Activated CD8-positive, alpha-beta memory T cell treated with anti-CD3 and anti-CD28 coated beads, Interleukin-2, amount 10 ng/mL, durations not matched to agents 7 days and 5 days (primary cell): ENCODE measurements at regions not wholly inside any gene's neighbourhood (a gene's known extent, or its start where the extent isn't known, plus 50 kb on each side); places are given as distances from the start of the nearest gene placed in this dataset.

Source experiments
- ATAC-seq: fragments of 150-1000 bp; cut with Tn5 transposase; one replicate; pipeline ENCODE4 v1.10.0; 2021; ENCODE audit warnings: moderate library complexity
- CTCF ChIA-PET: fragments of 350-600 bp; sonication (Branson Sonifier 250); formaldehyde crosslinking; loops from one replicate; lab custom pipeline; 2021; ENCODE audit warnings: antibody characterized with exemption; lab: Charles Lee
- DNase-seq: peaks from one replicate; pipeline ENCODE4 v3.0.0-alpha.2; 2020
- H3K27ac Mint-ChIP-seq: one replicate; pipeline ENCODE4 v1.8.0; 2021; ENCODE audit warnings: mild to moderate bottlenecking, mixed read lengths
- H3K27me3 Mint-ChIP-seq: one replicate; pipeline ENCODE4 v1.8.0; 2021; ENCODE audit warnings: mixed read lengths
- H3K36me3 Mint-ChIP-seq: one replicate; pipeline ENCODE4 v1.8.0; 2021; ENCODE audit warnings: mild to moderate bottlenecking, mixed read lengths
- H3K4me1 Mint-ChIP-seq: one replicate; pipeline ENCODE4 v1.8.0; 2021; ENCODE audit warnings: mixed read lengths
- H3K4me3 Mint-ChIP-seq: one replicate; pipeline ENCODE4 v1.8.0; 2021; ENCODE audit warnings: mild to moderate bottlenecking, moderate library complexity, mixed read lengths
- H3K9me3 Mint-ChIP-seq: one replicate; pipeline ENCODE4 v1.8.0; 2022; ENCODE audit warnings: low read depth, mixed read lengths

DNA sequence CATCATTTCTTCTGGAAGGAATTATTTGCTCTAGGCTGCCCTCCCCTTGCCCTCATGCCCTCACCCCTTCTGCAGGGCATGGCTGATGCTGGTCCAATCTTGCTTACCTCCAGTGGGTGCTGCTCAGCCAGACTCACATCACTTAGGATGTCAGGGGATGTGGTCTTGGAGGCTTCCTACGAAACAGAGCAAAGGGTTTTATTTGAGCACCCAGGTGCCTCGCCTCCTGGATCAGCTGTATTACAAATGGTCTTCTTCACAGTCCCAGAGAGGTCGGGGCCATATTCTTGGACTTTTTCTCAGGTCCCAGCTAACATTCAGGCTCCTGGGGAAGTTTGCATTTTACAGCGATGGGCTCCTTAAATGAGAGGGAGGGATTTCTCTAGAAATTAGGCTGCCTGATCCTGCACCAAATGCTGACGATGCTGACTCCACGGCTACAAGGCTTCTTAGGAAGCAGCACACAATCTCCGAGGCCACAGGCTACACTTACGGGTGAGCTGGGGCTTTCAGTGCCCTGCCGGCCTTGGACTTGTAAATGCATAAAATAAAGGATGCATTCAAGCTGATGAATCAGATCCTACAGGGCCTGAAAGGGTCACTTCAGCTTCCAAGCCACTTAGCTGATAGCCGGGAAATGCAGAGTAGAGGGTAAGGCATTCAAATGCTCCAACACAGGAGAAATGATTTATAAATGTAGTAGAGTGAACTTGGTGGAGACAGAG is 159.8 kb upstream of the ECI2 start:
- no peak overlapping the region for H3K27ac Mint-ChIP-seq
- H3K36me3 Mint-ChIP-seq: no peaks in the 10 kb centered on the region
- ATAC-seq (no peak), DNase-seq (no peak)
- no peaks in the 10 kb centered on the region for H3K4me1 Mint-ChIP-seq
- CTCF ChIA-PET: no interaction called here
- peaks cover 2% of the 10 kb centered on the region for H3K27me3 Mint-ChIP-seq
- no peak overlapping the region for H3K4me3 Mint-ChIP-seq
- H3K9me3 Mint-ChIP-seq: no peaks in the 10 kb centered on the region

DNA sequence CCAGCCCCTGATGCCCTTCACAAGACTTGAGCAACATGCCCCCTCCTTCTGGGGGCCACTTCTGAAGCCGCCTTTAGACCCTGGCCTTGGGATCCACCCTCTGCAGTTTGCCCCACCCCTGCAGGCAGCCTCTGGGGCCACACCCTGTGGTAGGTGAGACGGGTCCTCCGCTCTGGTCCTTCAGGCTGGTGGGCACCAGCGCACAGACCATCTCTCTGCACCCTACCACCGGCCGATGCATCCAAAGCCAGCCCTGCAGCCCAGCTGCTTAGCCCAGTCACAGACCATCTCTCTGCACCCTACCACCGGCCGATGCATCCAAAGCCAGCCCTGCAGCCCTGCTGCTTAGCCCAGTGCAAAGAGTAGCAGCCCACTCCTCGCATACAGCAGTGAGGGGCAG is 159.3 kb upstream of the ECI2 start:
- no peak overlapping the region for H3K4me3 Mint-ChIP-seq
- no peak for ATAC-seq
- DNase-seq: no peak
- no peaks in the 10 kb centered on the region for H3K36me3 Mint-ChIP-seq
- CTCF ChIA-PET: no interaction called here
- H3K4me1 Mint-ChIP-seq: no peaks in the 10 kb centered on the region
- H3K9me3 Mint-ChIP-seq: no peaks in the 10 kb centered on the region
- H3K27ac Mint-ChIP-seq: no peak overlapping the region
- H3K27me3 Mint-ChIP-seq: peaks cover 2% of the 10 kb centered on the region

DNA sequence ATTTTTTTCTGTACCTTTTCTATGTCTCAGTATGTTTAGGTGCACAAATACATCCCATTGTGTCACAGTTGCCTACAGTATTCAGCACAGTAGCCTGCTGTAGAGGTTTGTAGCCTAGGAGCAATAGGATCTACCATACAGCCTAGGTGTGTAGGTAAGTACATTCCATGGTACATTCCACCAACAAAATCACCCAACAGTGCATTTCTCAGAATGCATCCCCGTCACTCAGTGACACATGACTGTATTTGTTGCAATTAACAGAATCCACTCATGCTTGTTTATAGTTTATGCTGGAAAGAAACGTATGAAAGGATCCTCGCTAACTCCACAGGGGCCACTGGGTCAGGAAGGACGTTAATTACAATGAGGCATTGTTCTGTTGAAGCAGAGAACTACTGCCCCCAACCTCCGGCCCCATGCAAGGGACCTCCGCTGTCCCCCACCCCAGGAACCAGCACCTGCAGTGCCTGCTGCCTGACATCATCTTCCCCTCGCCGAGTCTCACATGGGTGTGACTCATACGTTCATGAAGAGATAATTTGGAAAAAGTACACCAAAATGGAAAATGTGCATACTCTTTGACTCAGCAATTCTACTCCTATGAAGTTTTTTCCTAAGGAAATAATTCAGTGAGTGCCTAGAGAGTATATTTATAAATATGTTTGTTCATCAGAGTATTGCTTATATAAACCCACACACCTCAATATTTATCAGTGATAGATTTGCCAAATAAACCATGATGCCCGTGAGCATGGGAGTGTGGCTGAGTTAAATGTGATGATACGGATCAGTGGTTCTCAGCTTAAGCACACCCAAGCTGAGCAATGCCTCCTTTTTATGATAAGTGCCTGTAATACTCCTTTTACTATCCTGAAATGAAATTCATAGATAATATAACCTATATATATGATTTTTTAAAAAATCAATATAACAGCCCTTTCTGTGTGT is 156.4 kb upstream of the ECI2 start:
- no peaks in the 10 kb centered on the region for H3K36me3 Mint-ChIP-seq
- DNase-seq (no peak), ATAC-seq (no peak)
- H3K9me3 Mint-ChIP-seq: no peaks in the 10 kb centered on the region
- H3K4me1 Mint-ChIP-seq: no peaks in the 10 kb centered on the region
- CTCF ChIA-PET: no interaction called here
- no peak overlapping the region for H3K27ac Mint-ChIP-seq
- no peak overlapping the region for H3K4me3 Mint-ChIP-seq
- H3K27me3 Mint-ChIP-seq: peaks cover 2% of the 10 kb centered on the region

DNA sequence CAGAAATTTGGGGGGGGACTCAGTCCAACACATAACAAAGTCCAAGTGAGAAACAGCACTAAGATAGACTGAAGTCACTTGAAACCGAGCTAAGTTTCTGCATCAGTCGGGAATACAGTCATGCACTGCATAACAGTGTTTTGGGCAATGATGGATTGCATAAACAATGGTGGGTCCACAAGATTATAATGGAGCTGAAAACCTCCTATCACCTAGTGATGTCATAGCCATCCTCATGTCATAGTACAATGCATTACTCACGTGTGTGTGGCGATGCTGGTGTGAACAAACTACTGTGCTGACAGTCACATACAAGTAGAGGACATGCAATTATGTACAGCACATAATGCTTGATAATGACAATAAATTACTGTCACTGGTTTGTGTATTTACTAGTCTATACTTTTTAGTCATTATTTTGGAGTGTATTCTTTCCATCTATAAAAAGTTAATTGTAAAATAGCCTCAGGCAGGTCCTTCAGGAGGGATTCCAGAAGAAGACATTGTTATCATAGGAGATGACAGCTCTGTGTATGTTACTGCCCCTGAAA is 154.5 kb upstream of the ECI2 start:
- Mint-ChIP-seq H3K4me3 (no peak overlapping the region), H3K27ac (no peak overlapping the region), H3K36me3 (no peaks in the 10 kb centered on the region), H3K9me3 (no peaks in the 10 kb centered on the region), H3K4me1 (no peaks in the 10 kb centered on the region), H3K27me3 (peaks cover 4% of the 10 kb centered on the region)
- ATAC-seq: no peak
- CTCF ChIA-PET: no interaction called here
- DNase-seq: no peak

DNA sequence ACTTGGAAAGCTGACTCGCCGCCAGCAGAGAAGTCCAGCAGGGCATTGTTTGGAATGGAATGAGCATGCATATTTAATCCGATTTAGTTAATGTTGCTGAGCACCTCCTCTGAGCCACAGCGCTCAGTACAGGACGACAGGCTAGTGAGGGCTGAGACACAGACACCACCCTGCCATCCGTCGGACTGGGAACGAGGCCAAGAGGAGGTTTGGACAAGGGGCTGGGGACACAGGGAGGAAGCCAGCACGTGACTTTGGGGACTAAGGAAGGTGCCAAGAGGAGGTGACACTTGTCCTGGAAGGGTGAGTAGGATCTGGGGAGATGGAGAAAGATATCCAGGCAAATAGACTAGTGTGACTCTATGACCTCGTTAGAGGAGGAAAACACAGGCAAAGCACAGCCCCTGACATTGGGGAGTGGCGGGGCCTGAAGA is 152.5 kb upstream of the ECI2 start:
- CTCF ChIA-PET: no interaction called here
- H3K36me3 Mint-ChIP-seq: no peaks in the 10 kb centered on the region
- no peaks in the 10 kb centered on the region for H3K9me3 Mint-ChIP-seq
- DNase-seq (no peak), ATAC-seq (no peak)
- H3K4me1 Mint-ChIP-seq: no peaks in the 10 kb centered on the region
- H3K4me3 Mint-ChIP-seq: no peak overlapping the region
- peaks cover 12% of the 10 kb centered on the region for H3K27me3 Mint-ChIP-seq
- no peak overlapping the region for H3K27ac Mint-ChIP-seq

DNA sequence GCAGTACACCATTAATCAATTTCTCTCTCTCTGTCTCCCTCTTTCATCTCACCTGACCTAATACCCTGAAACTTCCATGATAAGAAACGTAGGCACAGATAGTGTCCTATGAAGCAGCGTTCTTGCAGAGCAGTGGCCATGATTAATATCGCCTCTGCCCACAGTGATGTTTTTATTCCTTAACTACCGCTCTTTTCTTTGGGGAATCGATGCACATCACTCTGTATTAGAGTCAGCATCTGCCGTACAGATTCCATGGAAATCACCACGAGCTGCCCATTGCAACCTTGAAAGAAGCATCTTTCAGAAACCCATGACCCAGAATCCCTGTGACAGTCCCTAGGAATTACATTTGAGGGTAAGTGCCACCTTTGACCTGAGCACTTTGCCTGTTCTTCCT is 152.0 kb upstream of the ECI2 start:
- Mint-ChIP-seq H3K4me1 (no peaks in the 10 kb centered on the region), H3K9me3 (no peaks in the 10 kb centered on the region), H3K36me3 (no peaks in the 10 kb centered on the region), H3K27me3 (peaks cover 15% of the 10 kb centered on the region), H3K27ac (no peak overlapping the region), H3K4me3 (no peak overlapping the region)
- ATAC-seq (no peak), DNase-seq (no peak)
- CTCF ChIA-PET: no interaction called here

DNA sequence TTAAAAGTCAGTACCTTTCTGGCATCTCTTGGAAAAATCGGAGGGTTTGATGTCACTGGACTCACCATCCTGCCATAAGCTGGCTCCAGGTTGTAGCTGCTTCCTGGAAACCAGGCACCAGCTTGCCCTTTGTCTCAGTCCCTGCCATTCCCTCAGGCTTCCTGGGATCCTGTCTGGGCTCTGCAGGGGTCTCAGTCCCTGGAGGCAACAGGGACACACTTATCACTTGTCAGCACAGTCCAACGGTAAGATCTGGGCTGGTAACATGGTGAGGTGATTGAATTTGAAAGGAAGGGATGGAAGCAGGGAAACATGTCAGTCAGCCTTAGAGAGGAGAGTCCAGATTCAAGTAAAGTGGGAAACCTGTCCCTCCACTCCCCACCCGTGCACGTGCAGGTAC is 147.6 kb upstream of the ECI2 start:
- DNase-seq: no peak
- CTCF ChIA-PET: interaction anchor here (1.4 kb wide), 1 partner anchor 73 kb away, joined by 3 read pairs; no protein-coding TSS in a partner anchor
- Mint-ChIP-seq H3K4me1 (no peaks in the 10 kb centered on the region), H3K27me3 (peaks cover 40% of the 10 kb centered on the region), H3K9me3 (no peaks in the 10 kb centered on the region), H3K36me3 (no peaks in the 10 kb centered on the region), H3K27ac (no peak overlapping the region), H3K4me3 (no peak overlapping the region)
- no peak for ATAC-seq

DNA sequence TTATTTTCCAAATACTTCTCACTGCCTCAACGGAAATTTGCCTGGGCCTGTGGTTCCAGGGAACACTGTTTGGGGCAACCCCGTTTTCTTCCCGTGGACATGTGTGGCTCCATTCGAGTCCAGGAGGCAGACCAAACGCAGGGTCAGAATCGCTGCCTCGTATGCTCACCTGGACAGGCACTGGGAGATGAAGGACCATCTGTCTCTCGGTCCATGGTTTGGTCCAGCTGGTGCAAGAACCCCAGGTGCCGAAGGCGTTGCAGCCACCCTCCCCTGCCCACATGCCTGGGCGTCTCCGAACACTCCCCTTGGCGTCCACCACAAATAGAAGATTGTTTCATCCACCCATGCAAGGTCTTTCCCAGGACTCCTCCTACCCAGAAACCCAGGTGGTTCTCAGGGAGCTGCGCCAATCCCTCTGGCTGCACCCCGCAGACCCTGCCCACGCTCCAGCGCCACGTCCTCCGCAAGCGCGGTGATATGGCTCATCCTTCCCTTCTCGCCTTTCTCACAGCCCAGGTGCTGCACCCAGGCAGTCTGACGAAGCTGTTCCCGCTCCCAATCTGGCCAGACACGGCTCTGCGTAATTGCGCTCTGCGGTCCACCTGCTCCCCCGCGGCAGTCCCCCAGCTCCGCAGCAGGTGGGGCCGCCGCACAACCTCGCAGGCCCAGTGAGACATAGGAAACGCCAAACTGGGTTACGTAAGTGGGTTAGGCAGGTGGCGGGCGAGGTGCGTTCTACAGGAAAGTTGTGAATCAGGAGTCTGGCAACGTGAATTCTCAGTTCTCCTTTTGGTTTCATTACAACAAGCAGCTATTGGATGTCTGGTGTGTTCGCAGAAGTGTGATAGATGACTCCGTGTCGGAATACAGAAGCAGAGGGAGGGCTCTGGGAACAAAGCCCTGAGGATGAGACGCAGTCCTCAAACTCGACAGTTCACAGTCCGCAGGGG is 146.2 kb upstream of the ECI2 start:
- Mint-ChIP-seq H3K9me3 (no peaks in the 10 kb centered on the region), H3K36me3 (no peaks in the 10 kb centered on the region), H3K27me3 (peaks cover 39% of the 10 kb centered on the region), H3K27ac (no peak overlapping the region), H3K4me3 (no peak overlapping the region), H3K4me1 (no peaks in the 10 kb centered on the region)
- no peak for ATAC-seq
- CTCF ChIA-PET: no interaction called here
- no peak for DNase-seq

DNA sequence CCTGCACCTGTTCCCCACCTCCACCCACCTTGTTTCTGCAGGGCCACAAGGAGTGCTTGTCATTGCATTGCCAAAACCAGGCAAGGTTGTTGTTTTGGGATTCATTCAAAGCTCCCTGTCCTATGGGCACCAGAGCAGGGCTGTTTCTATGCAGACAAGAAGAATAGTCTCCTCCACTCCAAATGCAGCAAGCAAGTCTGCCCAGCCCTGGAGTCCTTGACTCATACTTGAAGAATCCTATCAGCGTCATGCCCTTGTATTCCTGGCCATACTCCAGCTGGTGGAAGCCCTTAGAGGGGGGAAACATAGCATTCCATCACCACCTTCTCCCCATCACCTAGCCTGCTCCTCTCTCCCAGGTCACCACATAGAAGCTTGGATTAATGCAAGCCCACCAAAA is 145.3 kb upstream of the ECI2 start:
- CTCF ChIA-PET: no interaction called here
- H3K27me3 Mint-ChIP-seq: peaks cover 36% of the 10 kb centered on the region
- ATAC-seq (no peak), DNase-seq (no peak)
- H3K9me3 Mint-ChIP-seq: no peaks in the 10 kb centered on the region
- no peak overlapping the region for H3K27ac Mint-ChIP-seq
- no peaks in the 10 kb centered on the region for H3K4me1 Mint-ChIP-seq
- no peaks in the 10 kb centered on the region for H3K36me3 Mint-ChIP-seq
- H3K4me3 Mint-ChIP-seq: no peak overlapping the region

DNA sequence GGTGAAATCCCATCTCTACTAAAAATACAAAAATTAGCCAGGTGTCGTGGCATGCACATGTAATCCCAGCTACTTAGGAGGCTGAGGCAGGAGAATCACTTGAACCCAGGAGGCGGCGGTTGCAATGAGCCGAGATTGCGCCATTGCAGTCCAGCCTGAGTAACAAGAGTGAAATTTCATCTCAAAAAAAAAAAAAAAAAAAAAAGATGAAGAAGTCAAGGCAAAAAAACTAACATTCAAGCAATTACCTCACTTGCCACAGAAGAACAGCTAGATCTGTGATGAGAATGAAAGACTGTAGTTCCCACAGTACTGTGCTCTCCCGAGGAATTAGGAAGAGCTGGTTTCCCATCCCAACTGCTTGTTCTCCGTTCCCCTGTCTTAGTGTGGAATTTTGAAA is 144.7 kb upstream of the ECI2 start:
- no peaks in the 10 kb centered on the region for H3K4me1 Mint-ChIP-seq
- CTCF ChIA-PET: no interaction called here

DNA sequence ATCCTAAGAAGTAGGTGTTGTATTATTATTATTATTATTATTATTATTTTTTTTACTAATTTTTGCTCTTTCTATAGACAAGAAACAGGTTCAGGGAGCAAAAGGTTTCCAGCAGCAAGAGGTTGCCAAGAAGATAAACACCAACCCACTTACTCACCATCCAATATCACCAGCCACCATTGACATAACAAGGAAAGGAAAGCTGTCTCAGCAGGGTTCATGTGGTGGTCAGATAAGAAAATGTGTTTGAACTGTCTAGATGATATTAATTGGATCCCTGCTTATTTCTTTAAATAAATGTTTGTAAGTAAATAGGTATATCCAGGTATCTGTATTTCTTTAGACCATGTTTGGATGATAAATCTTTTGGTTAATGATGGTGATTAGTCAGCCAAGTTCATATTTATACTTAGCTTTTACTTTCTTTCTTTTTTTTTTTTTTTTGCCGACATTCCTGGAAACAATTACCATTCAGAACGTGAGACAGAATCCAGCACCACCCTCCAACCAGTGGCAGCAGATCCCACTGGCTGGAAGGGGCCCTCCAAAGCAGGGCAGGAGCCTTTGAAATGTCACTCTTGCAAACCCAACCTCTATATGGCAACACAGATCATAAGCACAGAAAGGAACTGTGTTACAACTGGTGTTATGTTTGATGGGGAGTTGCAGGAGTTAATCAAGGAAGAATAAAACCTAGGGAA is 139.2 kb upstream of the ECI2 start:
- no peak for DNase-seq
- Mint-ChIP-seq H3K27me3 (peaks cover 12% of the 10 kb centered on the region), H3K4me3 (no peak overlapping the region), H3K9me3 (no peaks in the 10 kb centered on the region), H3K27ac (no peak overlapping the region), H3K36me3 (no peaks in the 10 kb centered on the region), H3K4me1 (no peaks in the 10 kb centered on the region)
- ATAC-seq: no peak
- CTCF ChIA-PET: no interaction called here

More for the DNA sequence above, 144.7 kb upstream of the ECI2 start:
- no peak overlapping the region for H3K4me3 Mint-ChIP-seq
- H3K27me3 Mint-ChIP-seq: peaks cover 36% of the 10 kb centered on the region
- DNase-seq (no peak), ATAC-seq (no peak)
- no peaks in the 10 kb centered on the region for H3K9me3 Mint-ChIP-seq
- H3K36me3 Mint-ChIP-seq: no peaks in the 10 kb centered on the region
- no peak overlapping the region for H3K27ac Mint-ChIP-seq

DNA sequence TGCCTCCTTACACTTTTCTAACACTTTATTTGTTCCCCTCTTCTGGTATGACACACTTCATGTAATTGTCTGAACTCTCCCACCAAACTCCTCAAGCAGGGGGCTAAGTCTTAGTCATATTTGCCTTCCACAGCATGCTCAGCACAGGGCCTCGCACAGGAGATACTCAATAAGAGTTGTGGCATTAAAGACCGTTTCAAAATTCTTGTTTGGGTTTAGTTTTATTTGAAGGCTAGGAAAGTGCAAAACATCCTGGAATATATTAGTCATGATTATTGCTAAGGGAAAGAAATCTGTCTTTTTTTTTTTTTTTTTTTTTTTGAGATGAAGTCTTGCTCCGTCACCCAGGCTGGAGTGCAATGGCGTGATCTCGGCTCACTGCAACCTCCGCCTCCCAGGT is 137.6 kb upstream of the ECI2 start:
- Mint-ChIP-seq H3K4me1 (no peaks in the 10 kb centered on the region), H3K27ac (no peak overlapping the region), H3K36me3 (no peaks in the 10 kb centered on the region), H3K4me3 (no peak overlapping the region), H3K9me3 (no peaks in the 10 kb centered on the region), H3K27me3 (peaks cover 7% of the 10 kb centered on the region)
- CTCF ChIA-PET: no interaction called here
- DNase-seq (no peak), ATAC-seq (no peak)
